Tibial artery (tissue), 4 donors: ENCODE measurements at regions not wholly inside any gene's neighbourhood (a gene's known extent, or its start where the extent isn't known, plus 50 kb on each side); places are given as distances from the start of the nearest gene placed in this dataset.

Source experiments
- DNase-seq, 2 donors: peaks; one replicate each; pipeline ENCODE4 v3.0.0-alpha.2; 2019
- H3K27ac ChIP-seq, 2 donors: fragments of 200-600 bp; sonication (generic) in 1 of 2; 1 replicate in 1 of 2; 2 replicates in 1 of 2; pipeline ENCODE4 v1.5.1; 2018 to 2019; ENCODE audit warnings: mild to moderate bottlenecking in 1 of 2
- H3K27me3 ChIP-seq, 2 donors: fragments of 200-600 bp; sonication (generic) in 1 of 2; one replicate each; pipeline versions ENCODE4 v1.5.1 to v1.6.0; 2016 to 2019
- H3K36me3 ChIP-seq, 3 donors: fragments of 200-600 bp; sonication (generic) in 2 of 3; one replicate each; pipeline ENCODE4 v1.5.1; 2016 to 2019; ENCODE audit warnings: mild to moderate bottlenecking in 2 of 3
- H3K4me1 ChIP-seq, 4 donors: fragments of 200-600 bp; sonication (generic) in 2 of 4; 1 replicate in 3 of 4; 2 replicates in 1 of 4; pipeline ENCODE4 v1.5.1; 2016 to 2019
- H3K4me3 ChIP-seq, 2 donors: fragments of 200-600 bp; sonication (generic) in 1 of 2; 1 replicate in 1 of 2; 2 replicates in 1 of 2; pipeline ENCODE4 v1.5.1; 2018 to 2019; ENCODE audit warnings: mild to moderate bottlenecking in 2 of 2
- H3K9me3 ChIP-seq, 3 donors: fragments of 200-600 bp; sonication (generic) in 1 of 3; one replicate each; pipeline ENCODE4 v1.5.1; 2016 to 2019
- CTCF ChIP-seq, 2 experiments: fragments of 200-600 bp in 1 of 2; fragments of 450-650 bp in 1 of 2; IDR thresholded peaks; one replicate each; pipeline ENCODE4 v1.5.1; 2017 to 2019; ENCODE audit warnings: antibody characterized with exemption in 2 of 2, mild to moderate bottlenecking in 1 of 2, moderate library complexity in 1 of 2
- intact Hi-C: fragments of 100-400 bp; cut with DNase I; formaldehyde crosslinking; loops from one replicate; pipeline ENCODE4 v1.15.0; 2023; ENCODE audit warnings: low total_unique reads

GRCh38 chr13:79171141-79172061 is 234.7 kb downstream of the RBM26 start:
- intact Hi-C loops = no loop called here
- TF ChIP-seq CTCF (IDR thresholded peaks at IDR 0.05) = no peak
- no peak overlapping the region for H3K4me3 ChIP-seq
- no peaks in the 10 kb centered on the region for H3K36me3 ChIP-seq
- no peak for DNase-seq
- no peaks in the 10 kb centered on the region for H3K4me1 ChIP-seq
- H3K27me3 ChIP-seq = no peaks in the 10 kb centered on the region
- H3K27ac ChIP-seq = no peak overlapping the region
- peaks cover 0 to 3% (median 0%) of the 10 kb centered on the region in 3 donors for H3K9me3 ChIP-seq

DNA sequence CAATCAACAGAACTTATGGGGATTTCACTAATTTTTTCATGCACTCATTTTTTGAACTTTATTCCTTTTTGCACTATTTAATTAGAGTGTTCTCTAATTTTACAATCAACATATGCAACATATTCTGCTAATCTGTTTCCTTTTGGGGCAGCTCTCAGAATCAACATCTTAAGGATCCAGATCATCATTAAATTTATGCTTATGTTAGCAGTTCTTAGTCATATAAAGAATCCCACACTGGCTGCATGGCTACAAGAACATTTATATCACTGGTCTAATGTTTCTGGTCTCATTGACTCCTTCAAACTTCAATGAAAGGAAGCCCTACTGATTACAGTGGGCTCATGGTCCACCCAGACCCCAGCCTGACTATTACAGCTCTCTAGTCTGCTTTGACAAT is 245.2 kb downstream of the RBM26 start:
- Histone ChIP-seq H3K4me1 (no peaks in the 10 kb centered on the region), H3K9me3 (no peaks in the 10 kb centered on the region), H3K27me3 (no peaks in the 10 kb centered on the region), H3K4me3 (no peak overlapping the region), H3K36me3 (no peaks in the 10 kb centered on the region), H3K27ac (no peak overlapping the region)
- no peak for DNase-seq
- intact Hi-C loops = no loop called here
- no peak for TF ChIP-seq CTCF (IDR thresholded peaks at IDR 0.05)

GRCh38 chr13:79155883-79156282 is 250.2 kb downstream of the RBM26 start:
- DNase-seq = no peak
- no peaks in the 10 kb centered on the region for H3K9me3 ChIP-seq
- TF ChIP-seq CTCF (IDR thresholded peaks at IDR 0.05) = no peak
- no peak overlapping the region for H3K4me3 ChIP-seq
- H3K4me1 ChIP-seq = no peaks in the 10 kb centered on the region
- intact Hi-C loops = no loop called here
- no peaks in the 10 kb centered on the region for H3K27me3 ChIP-seq
- H3K36me3 ChIP-seq = no peaks in the 10 kb centered on the region
- H3K27ac ChIP-seq = no peak overlapping the region

GRCh38 chr13:79149210-79149609 is 256.8 kb downstream of the RBM26 start:
- intact Hi-C loops = no loop called here
- H3K4me1 ChIP-seq = no peaks in the 10 kb centered on the region
- H3K9me3 ChIP-seq = no peaks in the 10 kb centered on the region
- H3K27ac ChIP-seq = no peak overlapping the region
- no peak for DNase-seq
- TF ChIP-seq CTCF (IDR thresholded peaks at IDR 0.05) = no peak
- no peaks in the 10 kb centered on the region for H3K27me3 ChIP-seq
- H3K36me3 ChIP-seq = no peaks in the 10 kb centered on the region
- H3K4me3 ChIP-seq = no peak overlapping the region

- intact Hi-C loops = no loop called here
- Histone ChIP-seq H3K4me3 (no peak overlapping the region), H3K9me3 (no peaks in the 10 kb centered on the region), H3K27ac (no peak overlapping the region), H3K27me3 (no peaks in the 10 kb centered on the region), H3K36me3 (no peaks in the 10 kb centered on the region), H3K4me1 (no peaks in the 10 kb centered on the region)
- no peak for TF ChIP-seq CTCF (IDR thresholded peaks at IDR 0.05)
- DNase-seq = no peak
Observed at GRCh38 chr13:79141082-79141481, 265.0 kb downstream of the RBM26 start.
